Parathyroid adenoma (tissue), 2 donors: ENCODE measurements at regions not wholly inside any gene's neighbourhood (a gene's known extent, or its start where the extent isn't known, plus 50 kb on each side); places are given as distances from the start of the nearest gene placed in this dataset.

Experiments used
- H2AFZ ChIP-seq: fragments of 300-600 bp; sonication (generic); one replicate; pipeline ENCODE4 v1.7.0; 2017; ENCODE audit warnings: antibody characterized with exemption, mild to moderate bottlenecking
- H3K27ac ChIP-seq: fragments of 300-600 bp; sonication (generic); one replicate; pipeline ENCODE4 v1.7.0; 2017
- H3K27me3 ChIP-seq: fragments of 300-600 bp; sonication (generic); one replicate; pipeline ENCODE4 v1.7.0; 2017; ENCODE audit warnings: low read length; ENCODE audit not compliant: control insufficient read depth, insufficient read depth
- H3K36me3 ChIP-seq: fragments of 300-600 bp; sonication (generic); one replicate; pipeline ENCODE4 v1.7.0; 2017; ENCODE audit warnings: low read length; ENCODE audit not compliant: control insufficient read depth, insufficient read depth
- H3K4me1 ChIP-seq: fragments of 300-600 bp; sonication (generic); one replicate; pipeline ENCODE4 v1.7.0; 2017; ENCODE audit warnings: control low read depth
- H3K4me2 ChIP-seq: fragments of 300-600 bp; sonication (generic); one replicate; pipeline ENCODE4 v1.7.0; 2017; ENCODE audit warnings: low read length
- H3K4me3 ChIP-seq: fragments of 300-600 bp; sonication (generic); one replicate; pipeline ENCODE4 v1.7.0; 2017; ENCODE audit warnings: low read depth, low read length
- H3K79me2 ChIP-seq: fragments of 300-600 bp; sonication (generic); one replicate; pipeline ENCODE4 v1.7.0; 2017; ENCODE audit warnings: control low read depth
- H3K9ac ChIP-seq: fragments of 300-600 bp; sonication (generic); one replicate; pipeline ENCODE4 v1.7.0; 2017; ENCODE audit warnings: mild to moderate bottlenecking
- H3K9me3 ChIP-seq: fragments of 300-600 bp; sonication (generic); one replicate; pipeline ENCODE4 v1.7.0; 2017; ENCODE audit warnings: low read length; ENCODE audit not compliant: control insufficient read depth
- CTCF ChIP-seq: fragments of 300-600 bp; sonication (generic); IDR thresholded peaks from one replicate; pipeline ENCODE4 v1.7.0; 2017; ENCODE audit warnings: antibody characterized with exemption, mild to moderate bottlenecking
- donor health status: primary hyperparathyroidism.

DNA sequence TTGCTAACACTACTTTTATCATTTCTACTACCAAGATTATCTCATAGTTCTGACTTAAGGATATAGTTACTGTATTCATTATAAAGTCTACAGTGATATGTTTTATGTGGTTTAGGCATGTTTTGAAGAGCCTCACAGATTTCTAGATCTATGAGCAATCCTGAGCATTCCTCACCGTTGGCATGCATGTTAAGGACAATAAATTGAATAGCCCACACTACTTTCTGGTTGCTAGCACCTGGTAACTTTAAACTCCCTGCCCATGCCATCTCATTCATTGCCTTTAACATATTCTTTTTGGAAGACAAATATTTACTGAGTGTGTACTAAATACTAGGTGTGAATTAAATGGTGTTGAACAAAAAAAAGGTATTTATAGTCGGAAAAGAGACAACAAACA lies 868.1 kb upstream of the CDH9 start:
- no peaks in the 10 kb centered on the region for H3K36me3 ChIP-seq
- no peaks in the 10 kb centered on the region for H3K9me3 ChIP-seq
- no peak overlapping the region for H3K9ac ChIP-seq
- no peak overlapping the region for H2AFZ ChIP-seq
- H3K27me3 ChIP-seq: no peaks in the 10 kb centered on the region
- H3K4me1 ChIP-seq: no peaks in the 10 kb centered on the region
- H3K4me3 ChIP-seq: no peak overlapping the region
- no peak for TF ChIP-seq CTCF
- H3K27ac ChIP-seq: no peak overlapping the region
- H3K79me2 ChIP-seq: no peaks in the 10 kb centered on the region
- no peak overlapping the region for H3K4me2 ChIP-seq

GRCh38 chr5:27900761-27901160 lies 862.4 kb upstream of the CDH9 start:
- Histone ChIP-seq H3K27ac (no peak overlapping the region), H3K4me2 (no peak overlapping the region), H3K4me3 (no peak overlapping the region), H2AFZ (no peak overlapping the region), H3K79me2 (no peaks in the 10 kb centered on the region), H3K27me3 (no peaks in the 10 kb centered on the region), H3K9ac (no peak overlapping the region), H3K9me3 (no peaks in the 10 kb centered on the region), H3K36me3 (no peaks in the 10 kb centered on the region), H3K4me1 (no peaks in the 10 kb centered on the region)
- no peak for TF ChIP-seq CTCF

- Histone ChIP-seq H3K4me1 (no peaks in the 10 kb centered on the region), H3K4me3 (no peak overlapping the region), H3K36me3 (no peaks in the 10 kb centered on the region), H3K27ac (no peak overlapping the region), H3K27me3 (no peaks in the 10 kb centered on the region), H2AFZ (no peak overlapping the region), H3K79me2 (no peaks in the 10 kb centered on the region), H3K4me2 (no peak overlapping the region), H3K9me3 (no peaks in the 10 kb centered on the region), H3K9ac (no peak overlapping the region)
- TF ChIP-seq CTCF: no peak
These were observed 837.7 kb upstream of the CDH9 start for GRCh38 chr5:27876071-27876470.

DNA sequence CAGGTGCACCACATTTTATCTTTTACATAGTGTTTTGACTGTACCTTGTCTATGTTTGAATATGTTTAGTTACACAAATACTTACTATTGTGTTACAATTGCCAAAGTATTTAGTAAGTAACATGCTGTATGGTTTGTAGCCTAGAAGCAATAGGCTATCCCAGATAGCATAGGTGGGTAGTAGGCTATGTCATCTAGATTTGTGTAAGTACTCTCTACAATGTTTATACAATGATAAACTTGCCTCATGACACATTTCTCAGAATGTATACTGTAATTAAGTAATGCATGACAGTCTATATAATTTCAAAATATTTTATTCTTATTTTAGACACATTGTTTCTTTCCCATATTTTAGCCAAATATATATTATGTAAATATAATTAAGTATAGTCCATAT lies 836.8 kb upstream of the CDH9 start:
- H3K79me2 ChIP-seq: no peaks in the 10 kb centered on the region
- TF ChIP-seq CTCF: no peak
- no peak overlapping the region for H3K4me3 ChIP-seq
- H3K27ac ChIP-seq: no peak overlapping the region
- no peak overlapping the region for H3K9ac ChIP-seq
- no peaks in the 10 kb centered on the region for H3K4me1 ChIP-seq
- no peak overlapping the region for H3K4me2 ChIP-seq
- no peaks in the 10 kb centered on the region for H3K9me3 ChIP-seq
- no peaks in the 10 kb centered on the region for H3K36me3 ChIP-seq
- no peak overlapping the region for H2AFZ ChIP-seq
- no peaks in the 10 kb centered on the region for H3K27me3 ChIP-seq

DNA sequence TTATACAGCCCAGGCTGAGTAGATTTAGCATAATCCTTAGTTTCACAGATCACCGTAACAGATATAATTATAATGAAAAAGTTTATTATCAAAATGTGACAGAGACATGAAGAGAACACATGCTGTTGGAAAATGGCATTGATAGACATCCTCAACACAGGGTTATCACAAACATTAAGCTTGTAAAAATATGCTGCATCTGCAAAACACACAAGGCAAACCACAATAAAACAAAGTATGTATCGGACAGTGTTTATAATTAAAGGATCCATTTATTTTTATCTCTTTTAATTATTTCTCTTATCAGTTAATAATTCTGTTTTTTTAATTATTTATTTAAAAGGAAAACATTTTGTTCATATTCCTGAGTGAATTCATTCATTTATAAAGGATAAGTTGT lies 829.9 kb upstream of the CDH9 start:
- Histone ChIP-seq H3K4me1 (no peaks in the 10 kb centered on the region), H3K9me3 (no peaks in the 10 kb centered on the region), H3K4me2 (no peak overlapping the region), H3K4me3 (no peak overlapping the region), H3K9ac (no peak overlapping the region), H3K36me3 (no peaks in the 10 kb centered on the region), H3K79me2 (no peaks in the 10 kb centered on the region), H3K27me3 (no peaks in the 10 kb centered on the region), H3K27ac (no peak overlapping the region), H2AFZ (no peak overlapping the region)
- TF ChIP-seq CTCF: no peak
